K562 (cell line): ENCODE measurements at regions not wholly inside any gene's neighbourhood (a gene's known extent, or its start where the extent isn't known, plus 50 kb on each side); places are given as distances from the start of the nearest gene placed in this dataset.

ENCODE experiments used
- ATAC-seq: fragments of 200-7000 bp; cut with Tn5 transposase; 3 replicates; pipeline ENCODE4 v1.9.1; 2020; ENCODE audit warnings: moderate library complexity
- BruUV-seq: library from RNA; stranded (reverse); fragments of 400-500 nt; replicated peaks from 2 replicates; lab custom pipeline; 2021; lab: Mats Ljungman, UMichigan
- CTCF ChIA-PET: fragments of 300-600 bp; formaldehyde crosslinking; extraction: SDS; loops from one replicate; lab custom pipeline; 2021; ENCODE audit warnings: low intra/inter-chr PET ratio; lab: Yijun Ruan, JAX
- POLR2A ChIA-PET: fragments of 300-600, 350-650 bp; sonication (Branson Sonifier 250); formaldehyde crosslinking; extraction: SDS; loops from one replicate; lab custom pipeline; 2021; ENCODE audit warnings: antibody characterized with exemption, inconsistent platforms; lab: Yijun Ruan, JAX
- DNase-seq, 4 experiments: peaks; one replicate each; pipeline versions ENCODE4 v3.0.0 to v3.0.0-alpha.2; 2011 to 2018; ENCODE audit warnings: low spot score in 3 of 4, mixed read lengths in 3 of 4; ENCODE audit errors: extremely low read depth in 1 of 4
- FAIRE-seq: peaks from 2 replicates; lab custom pipeline; 2011; peaks lifted over from hg19 to GRCh38; lab: Jason Lieb, UNC
- H2AFZ ChIP-seq: 2 replicates; pipeline ENCODE4 v1.6.0; 2011; ENCODE audit warnings: low read depth, low read length, control low read depth, inconsistent platforms
- H3K27ac ChIP-seq: fragments of 200-600 bp; 3 replicates; pipeline ENCODE4 v1.8.0; 2011; ENCODE audit warnings: low read depth, mild to moderate bottlenecking, control low read depth, inconsistent platforms, low read length, moderate library complexity, mixed read lengths; ENCODE audit errors: extremely low read depth
- H3K27me3 ChIP-seq, 2 experiments: fragments of 300-600 bp in 1 of 2; 2 replicates in 1 of 2; 3 replicates in 1 of 2; pipeline versions ENCODE4 v1.6.0 to v1.8.0; 2011; ENCODE audit warnings: inconsistent platforms in 2 of 2, low read length in 2 of 2, mild to moderate bottlenecking in 1 of 2, mixed read lengths in 1 of 2, moderate library complexity in 1 of 2; ENCODE audit not compliant: control insufficient read depth in 2 of 2, insufficient read depth in 2 of 2
- H3K36me3 ChIP-seq: fragments of 300-600 bp; 3 replicates; pipeline ENCODE4 v1.8.0; 2011; ENCODE audit warnings: mild to moderate bottlenecking, low read length, inconsistent platforms; ENCODE audit not compliant: control insufficient read depth, insufficient read depth
- H3K4me1 ChIP-seq, 2 experiments: fragments of 200-600 bp in 1 of 2; replicated peaks in 1 of 2; 2 replicates in 1 of 2; 3 replicates in 1 of 2; pipeline versions ENCODE4 v1.5.1 to v1.8.0; 2011; ENCODE audit warnings: inconsistent platforms in 2 of 2, low read length in 2 of 2, mild to moderate bottlenecking in 1 of 2, mixed read lengths in 1 of 2, moderate library complexity in 1 of 2; ENCODE audit not compliant: control insufficient read depth in 2 of 2, insufficient read depth in 2 of 2
- H3K4me2 ChIP-seq: 2 replicates; pipeline ENCODE4 v1.6.1; 2011; ENCODE audit warnings: low read length, control low read depth, inconsistent platforms, mixed read lengths; ENCODE audit not compliant: insufficient read depth
- H3K4me3 ChIP-seq: fragments of 200-600 bp; sonication (generic), shearing (Covaris generic); 2 replicates; pipeline ENCODE4 v1.5.1; 2016; ENCODE audit warnings: control low read depth, inconsistent platforms
- H3K79me2 ChIP-seq: fragments of 200-600 bp; 3 replicates; pipeline ENCODE4 v1.8.0; 2011; ENCODE audit warnings: low read length, inconsistent platforms; ENCODE audit not compliant: control insufficient read depth, insufficient read depth
- H3K9ac ChIP-seq, 2 experiments: 2 replicates each; pipeline versions ENCODE4 v1.6.0 to v1.6.1; 2011; ENCODE audit warnings: low read depth in 2 of 2, low read length in 2 of 2, control low read depth in 1 of 2, inconsistent platforms in 1 of 2, mild to moderate bottlenecking in 1 of 2, mixed read lengths in 1 of 2; ENCODE audit not compliant: insufficient read depth in 1 of 2
- H3K9me1 ChIP-seq: one replicate; pipeline ENCODE4 v1.6.0; 2011; ENCODE audit warnings: inconsistent platforms, mild to moderate bottlenecking, low read length, moderate library complexity; ENCODE audit not compliant: control insufficient read depth, insufficient read depth
- H3K9me3 ChIP-seq: replicated peaks from 2 replicates; pipeline ENCODE4 v1.5.1; 2011; ENCODE audit warnings: low read depth, low read length, inconsistent platforms; ENCODE audit not compliant: control insufficient read depth, insufficient read depth
- H4K20me1 ChIP-seq: replicated peaks from 2 replicates; pipeline ENCODE4 v1.6.1; 2011; ENCODE audit warnings: low read length, inconsistent platforms, mixed read lengths; ENCODE audit not compliant: control insufficient read depth, insufficient read depth
- CREBBP ChIP-seq: IDR thresholded peaks from one replicate; pipeline ENCODE4 v1.6.1; 2012; ENCODE audit warnings: low read depth, mild to moderate bottlenecking, control low read depth, inconsistent platforms, low read length
- PATZ1 ChIP-seq: fragments of 250-450 bp; sonication (Bioruptor Pico); IDR thresholded peaks from 2 replicates; pipeline ENCODE4 v1.5.0; 2020; ENCODE audit warnings: mild to moderate bottlenecking, borderline replicate concordance
- POLR2B ChIP-seq: fragments of 450-650 bp; IDR thresholded peaks from 2 replicates; pipeline ENCODE4 v1.6.1; 2018; ENCODE audit warnings: low read depth; ENCODE audit not compliant: partially characterized antibody
- PYGO2 ChIP-seq: fragments of 450-650 bp; IDR thresholded peaks from 2 replicates; pipeline ENCODE4 v1.6.1; 2016; ENCODE audit warnings: mild to moderate bottlenecking, missing genetic modification characterization, moderate library complexity, missing compliant biosample characterization
- U2AF1 ChIP-seq: fragments of 200-400 bp; formaldehyde crosslinking; optimal IDR thresholded peaks from 2 replicates; pipeline ENCODE3; 2017; ENCODE audit warnings: mild to moderate bottlenecking, low read depth, low read length, moderate library complexity
- WGBS: fragments of 100-300 bp; shearing (Covaris generic); methylation state at CpG from one replicate; pipeline ENCODE4 v1.1.6; 2016; ENCODE audit warnings: low coverage, mixed read lengths; ENCODE audit not compliant: insufficient coverage; ENCODE audit errors: missing lambda C conversion rate; 5-methylcytosine and 5-hydroxymethylcytosine counted together
- in situ Hi-C: fragments of 300-500 bp; cut with MboI; formaldehyde crosslinking; loops from 4 replicates; pipeline ENCODE4 v1.15.0; 2018; ENCODE audit warnings: inconsistent platforms, mixed read lengths
- intact Hi-C: fragments of 100-400 bp; cut with micrococcal nuclease; formaldehyde crosslinking; loops from 2 replicates; pipeline ENCODE4 v1.14.2; 2022

GRCh38 chr3:63022114-63022513, 146.9 kb upstream of the CADPS start:
- H3K27me3 ChIP-seq = no peaks in the 10 kb centered on the region
- H3K4me2 ChIP-seq = no peak overlapping the region
- H3K9ac ChIP-seq = no peak overlapping the region
- DNase-seq = no peak
- BruUV-seq = no TSS peak
- intact Hi-C loops = no loop called here
- WGBS = 0% methylated on average over 2 of the region's 2 CpGs
- in situ Hi-C loops = no loop called here
- H4K20me1 ChIP-seq = no peaks in the 10 kb centered on the region
- no peak for TF ChIP-seq PATZ1 (CRISPR knock-in tag)
- TF ChIP-seq PYGO2 = no peak
- no peak for TF ChIP-seq U2AF1
- no peak for TF ChIP-seq POLR2B
- TF ChIP-seq CREBBP = no peak
- TF ChIP-seq, all 486 proteins: peak for 0
- Histone ChIP-seq H3K79me2 (no peaks in the 10 kb centered on the region), H3K36me3 (no peaks in the 10 kb centered on the region), H3K27ac (no peak overlapping the region), H3K9me3 (no peaks in the 10 kb centered on the region), H3K9me1 (no peaks in the 10 kb centered on the region), H2AFZ (no peak overlapping the region), H3K4me3 (no peak overlapping the region), H3K4me1 (no peaks in the 10 kb centered on the region)
- ATAC-seq (no peak), FAIRE-seq (no peak)
- ChIA-PET POLR2A (no interaction called here), CTCF (no interaction called here)
